T47D (cell line): ENCODE measurements at regions not wholly inside any gene's neighbourhood (a gene's known extent, or its start where the extent isn't known, plus 50 kb on each side); places are given as distances from the start of the nearest gene placed in this dataset.

ENCODE experiments used
- DNase-seq, 2 experiments: peaks; one replicate each; pipeline versions ENCODE4 v3.0.0 to v3.0.0-alpha.2; 2011 to 2012; ENCODE audit warnings: low read depth in 1 of 2, low spot score in 1 of 2
- JUND ChIP-seq: IDR thresholded peaks from 2 replicates; pipeline ENCODE4 v1.6.1; 2012; ENCODE audit warnings: low read depth
- in situ Hi-C: cut with HindIII; loops from 2 replicates; pipeline ENCODE4 v1.10.0; 2016; ENCODE audit warnings: low sequenced_read_pairs, low pct_unique_long_range_greater_than_20kb

DNA sequence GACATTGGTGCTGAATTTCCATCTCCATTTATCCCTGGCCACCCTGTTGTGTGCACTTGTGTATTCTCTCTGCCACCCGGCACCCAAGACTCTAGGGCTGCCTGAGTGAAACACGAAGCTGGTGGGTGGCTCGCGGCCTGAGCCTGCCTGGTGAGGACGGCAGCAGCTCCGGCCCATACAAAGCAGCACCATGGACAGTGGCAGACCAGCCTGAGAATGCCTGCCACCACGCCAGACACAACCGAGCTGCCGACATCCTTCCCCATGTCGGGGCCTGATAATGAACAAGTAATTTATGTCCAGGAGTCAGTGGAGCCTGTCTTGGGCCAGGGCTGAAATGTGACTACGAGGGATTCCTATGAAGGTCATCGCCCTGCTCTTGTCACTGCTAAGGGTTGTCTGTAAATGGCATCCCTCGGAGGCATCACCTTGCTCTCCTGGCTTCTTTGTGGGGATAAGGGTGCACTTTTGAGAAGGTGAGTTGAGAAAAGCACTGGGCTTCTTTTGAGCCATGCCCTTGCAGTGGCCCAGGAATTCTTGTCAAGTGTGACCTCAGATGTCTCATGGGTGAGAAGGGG lies 175.7 kb downstream of the MELK start:
- in situ Hi-C loops: no loop called here
- peak; percentile 55 to 66 for DNase-seq
- TF ChIP-seq JUND: no peak

DNA sequence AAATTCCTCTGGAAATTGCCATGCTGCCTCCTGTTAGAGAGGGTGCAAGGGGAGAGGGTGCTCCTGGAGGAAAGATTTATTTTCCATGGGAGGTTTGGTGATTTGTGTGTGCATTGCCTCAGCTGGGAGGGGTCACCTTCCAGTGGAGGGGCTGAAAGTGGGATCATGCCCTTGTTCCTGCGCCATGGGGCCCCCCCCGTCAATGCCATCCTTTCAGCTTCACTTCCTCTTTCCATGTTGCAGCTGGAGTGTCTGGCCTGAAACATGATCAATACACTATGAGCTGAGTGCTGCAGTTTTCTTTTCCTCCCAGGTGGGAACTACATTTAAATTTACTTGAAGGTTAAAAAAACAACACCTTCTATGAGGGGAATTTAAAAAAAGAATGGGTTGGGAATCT lies 176.8 kb downstream of the MELK start:
- no peak for TF ChIP-seq JUND
- no peak for DNase-seq
- in situ Hi-C loops: no loop called here

DNA sequence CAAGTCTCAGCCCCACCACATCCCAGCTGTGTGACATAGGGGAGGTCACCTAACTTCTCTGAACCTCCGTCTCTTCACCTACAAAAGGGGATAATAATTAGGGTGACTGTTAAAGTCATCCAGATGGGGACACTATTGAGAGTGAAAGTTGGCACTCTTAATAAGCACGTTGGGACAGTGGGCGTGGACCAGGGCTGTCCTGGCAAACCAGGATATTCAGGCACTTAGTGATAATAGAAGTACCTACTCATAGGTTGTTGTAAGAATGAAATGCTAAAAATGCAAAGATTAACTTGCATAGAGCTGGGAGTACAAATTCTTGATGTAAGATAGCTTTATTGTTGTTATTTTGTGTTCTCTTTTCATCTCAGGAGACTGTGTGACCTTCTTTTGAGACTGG lies 177.9 kb downstream of the MELK start:
- in situ Hi-C loops: no loop called here
- TF ChIP-seq JUND: no peak
- no peak for DNase-seq

DNA sequence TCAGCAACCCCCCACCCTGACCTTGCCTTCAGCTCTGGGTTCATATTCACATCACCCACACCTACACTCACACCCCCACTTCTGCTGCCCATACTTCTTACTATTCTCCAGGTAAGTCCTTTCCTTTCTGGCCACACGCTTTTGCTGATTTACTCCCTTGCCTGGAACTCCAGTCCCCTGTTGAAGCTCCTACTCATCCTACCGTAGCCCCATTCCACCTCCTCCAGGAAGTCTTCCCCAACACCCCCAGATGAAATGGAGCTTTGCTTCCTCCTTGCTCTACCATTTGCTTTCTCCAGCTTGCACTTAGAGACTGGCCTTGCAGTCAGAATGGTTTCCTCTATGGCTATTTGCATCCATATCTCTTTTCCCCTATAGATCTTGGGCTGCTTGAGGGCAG lies 182.3 kb downstream of the MELK start:
- TF ChIP-seq JUND: no peak
- DNase-seq: no peak
- in situ Hi-C loops: no loop called here

- in situ Hi-C loops: no loop called here
- DNase-seq: no peak
- no peak for TF ChIP-seq JUND
Measured at GRCh38 chr9:36759141-36759540, 186.4 kb downstream of the MELK start.

DNA sequence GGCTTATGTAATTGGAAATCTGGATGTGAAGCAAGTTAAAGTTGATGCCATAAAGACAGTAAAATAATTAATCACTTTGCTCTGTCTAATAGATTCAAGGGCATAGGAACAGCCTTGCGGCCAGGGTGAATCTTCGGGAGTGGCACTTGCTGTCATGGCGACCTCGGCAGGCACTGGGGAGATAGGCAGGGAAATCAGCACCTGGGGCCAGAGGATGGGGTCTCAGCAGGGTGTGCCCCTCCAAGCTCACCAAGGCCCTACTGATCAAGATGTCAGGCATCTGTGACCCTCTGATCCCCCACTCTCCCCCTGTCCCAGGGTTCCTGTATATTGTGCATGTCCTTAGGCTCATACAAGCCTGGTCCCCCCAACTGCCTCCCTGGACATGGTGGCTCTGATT lies 187.3 kb downstream of the MELK start:
- TF ChIP-seq JUND: no peak
- no peak for DNase-seq
- in situ Hi-C loops: no loop called here

DNA sequence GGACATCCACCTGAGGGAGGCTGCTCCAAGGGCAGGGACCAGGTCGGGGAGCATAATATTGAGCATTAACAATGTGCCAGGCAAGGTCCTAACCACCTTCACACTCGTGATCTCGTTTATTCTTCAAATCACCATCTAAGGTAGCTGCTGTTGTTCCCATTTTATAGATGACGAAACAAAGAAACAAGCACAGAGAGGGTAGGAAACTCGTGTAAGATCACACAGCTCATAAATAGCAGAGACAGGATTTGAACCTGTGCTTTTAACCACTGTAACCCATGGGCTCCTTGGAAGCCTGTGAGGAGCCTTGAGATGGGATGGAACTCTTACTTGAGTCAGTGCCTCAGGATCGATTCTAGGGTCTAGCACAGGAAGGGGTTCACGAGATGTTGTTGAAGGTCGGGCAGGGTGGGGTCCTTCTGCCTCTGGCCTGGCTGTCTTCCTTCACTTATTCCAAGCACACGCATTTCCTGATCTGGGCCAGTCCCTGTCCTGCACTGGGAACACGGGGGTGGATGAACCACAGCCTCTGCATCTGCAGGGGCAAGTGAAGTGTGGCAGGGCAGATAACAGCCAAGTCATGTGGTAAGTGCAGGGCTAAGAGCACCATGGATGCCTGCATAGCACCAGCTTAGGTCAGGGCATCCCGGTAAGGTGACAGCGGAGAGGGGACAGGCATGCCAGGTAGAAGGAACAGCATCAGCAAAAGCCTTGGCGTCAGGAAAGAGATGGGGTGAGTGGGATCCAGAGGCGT lies 188.1 kb downstream of the MELK start:
- no peak for TF ChIP-seq JUND
- DNase-seq: no peak
- in situ Hi-C loops: no loop called here

- TF ChIP-seq JUND: no peak
- in situ Hi-C loops: no loop called here
- DNase-seq: no peak
Measured at GRCh38 chr9:36762958-36763357, 190.3 kb downstream of the MELK start.

- no peak for TF ChIP-seq JUND
- in situ Hi-C loops: no loop called here
Measured at GRCh38 chr9:36763778-36764177, 191.1 kb downstream of the MELK start.

DNA sequence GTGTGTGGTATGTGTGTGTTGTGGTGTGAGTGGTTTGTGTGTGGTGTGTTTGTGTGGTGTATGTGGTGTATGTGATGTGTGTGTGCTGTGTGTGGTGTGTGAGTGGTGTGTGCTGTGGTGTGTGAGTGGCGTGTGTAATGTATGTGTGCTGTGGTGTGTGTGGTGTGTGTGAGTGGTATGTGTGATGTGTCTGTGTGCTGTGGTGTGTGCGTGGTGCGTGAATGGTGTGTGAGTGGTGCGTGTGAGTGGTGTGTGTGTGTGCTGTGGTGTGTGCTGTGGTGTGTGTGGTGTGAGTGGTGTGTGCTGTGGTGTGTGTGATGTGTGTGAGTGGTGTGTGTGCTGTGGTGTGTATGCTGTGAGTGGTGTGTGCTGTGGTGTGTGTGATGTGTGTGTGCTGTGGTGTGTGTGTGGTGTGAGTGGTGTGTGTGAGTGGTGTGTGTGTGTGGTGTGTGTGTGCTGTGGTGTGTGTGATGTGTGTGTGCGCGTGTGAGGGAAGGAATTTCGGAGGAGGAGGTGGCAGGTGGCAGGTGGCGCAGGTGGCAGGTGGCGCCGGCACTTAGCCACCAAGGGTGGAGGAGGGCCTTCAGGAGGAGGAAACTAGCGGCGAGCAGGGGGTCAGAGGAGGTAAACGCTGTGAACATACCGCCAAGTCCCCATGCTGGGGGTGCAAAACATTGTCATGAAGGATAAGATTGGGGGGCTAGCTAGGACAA lies 191.8 kb downstream of the MELK start:
- no peak for TF ChIP-seq JUND
- no peak for DNase-seq
- in situ Hi-C loops: no loop called here

More at GRCh38 chr9:36763778-36764177, 191.1 kb downstream of the MELK start:
- no peak for DNase-seq

- no peak for TF ChIP-seq JUND
- DNase-seq: no peak
- in situ Hi-C loops: no loop called here
Measured at GRCh38 chr9:36765077-36765390, 192.3 kb downstream of the MELK start.

DNA sequence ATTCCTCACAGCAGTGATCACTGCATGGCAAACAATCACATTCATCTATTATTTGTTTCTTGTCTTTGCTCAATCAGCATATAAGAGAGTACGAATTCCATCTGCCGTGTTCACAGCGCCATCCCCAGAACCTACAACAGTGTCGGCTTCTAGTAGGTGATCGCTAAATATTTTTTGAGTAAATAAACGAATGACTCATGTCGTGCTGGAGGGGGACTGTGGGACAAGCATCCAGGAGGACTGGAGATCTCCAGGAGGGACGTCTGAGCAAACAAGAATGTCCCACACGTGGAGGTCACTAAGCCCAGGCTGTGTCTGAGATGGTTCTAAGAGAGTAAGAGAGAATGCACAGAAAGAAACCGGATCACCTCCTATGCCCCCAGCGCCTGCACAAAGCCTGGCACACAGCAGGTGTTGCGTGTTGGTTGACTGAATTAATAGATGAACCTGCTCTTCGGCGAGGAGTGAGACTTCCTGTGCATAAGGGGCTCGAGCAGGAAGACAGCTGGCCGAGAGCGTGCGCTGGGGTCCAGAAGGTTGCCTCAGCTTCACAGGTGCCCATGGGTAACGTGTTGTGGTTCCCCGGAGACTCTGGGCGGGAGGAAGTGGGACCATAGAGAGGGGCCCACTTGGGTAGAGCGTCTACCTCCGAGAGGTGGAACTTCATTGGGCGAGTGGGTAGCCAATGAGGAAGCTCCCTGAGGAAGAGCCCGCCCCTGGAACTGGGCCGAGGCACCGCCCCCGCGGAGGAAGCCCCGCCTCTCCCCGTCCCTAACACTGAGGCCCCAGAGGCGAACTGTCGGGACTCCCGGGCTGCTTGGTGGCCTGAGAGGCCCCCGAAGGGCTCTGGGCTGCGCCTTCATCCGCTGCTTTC lies 193.0 kb downstream of the MELK start:
- no peak for TF ChIP-seq JUND
- DNase-seq: peak in 1 of 2 experiments; percentile 41
- in situ Hi-C loops: no loop called here
